Prostate gland (tissue), 2 donors: ENCODE measurements at regions not wholly inside any gene's neighbourhood (a gene's known extent, or its start where the extent isn't known, plus 50 kb on each side); places are given as distances from the start of the nearest gene placed in this dataset.

Experiments used
- DNase-seq: peaks from one replicate; pipeline ENCODE4 v3.0.0-alpha.2; 2019; ENCODE audit warnings: low spot score
- H3K27ac ChIP-seq, 2 donors: fragments of 200-600 bp; sonication (generic); 2 replicates each; pipeline ENCODE4 v1.5.1; 2017 to 2019
- H3K27me3 ChIP-seq: fragments of 200-600 bp; sonication (generic); replicated peaks from 2 replicates; pipeline ENCODE4 v1.5.1; 2019; ENCODE audit not compliant: insufficient read depth
- H3K36me3 ChIP-seq, 2 donors: fragments of 200-600 bp; sonication (generic); 1 replicate in 1 of 2; 2 replicates in 1 of 2; pipeline versions ENCODE4 v1.5.1 to v1.8.1; 2017 to 2019
- H3K4me1 ChIP-seq: fragments of 200-600 bp; sonication (generic); replicated peaks from 2 replicates; pipeline ENCODE4 v1.5.1; 2019
- H3K4me3 ChIP-seq, 2 donors: fragments of 200-600 bp; sonication (generic); 2 replicates each; pipeline ENCODE4 v1.5.1; 2017 to 2019
- H3K9me3 ChIP-seq: fragments of 200-600 bp; sonication (generic); 2 replicates; pipeline ENCODE4 v1.5.1; 2017
- CTCF ChIP-seq, 4 experiments: fragments of 200-600 bp in 2 of 4; fragments of 450-650 bp in 2 of 4; sonication (generic) in 2 of 4; IDR thresholded peaks; 1 replicate in 3 of 4; 2 replicates in 1 of 4; pipeline ENCODE4 v1.5.1; 2016 to 2019; ENCODE audit warnings: antibody characterized with exemption in 4 of 4, mild to moderate bottlenecking in 2 of 4, moderate library complexity in 2 of 4
- POLR2A ChIP-seq: fragments of 450-650 bp; IDR thresholded peaks from one replicate; pipeline ENCODE4 v1.6.1; 2016; ENCODE audit warnings: antibody characterized with exemption, mild to moderate bottlenecking
- POLR2AphosphoS5 ChIP-seq: sonication (generic); formaldehyde crosslinking; IDR thresholded peaks from one replicate; pipeline ENCODE4 v1.6.1; 2017; ENCODE audit warnings: antibody characterized with exemption
- WGBS: methylation state at CpG from one replicate; pipeline ENCODE4 v1.1.5; 2018; 5-methylcytosine and 5-hydroxymethylcytosine counted together
- intact Hi-C: fragments of 100-400 bp; cut with DNase I; formaldehyde crosslinking; loops from one replicate; pipeline ENCODE4 v1.14.2; 2022

- 84% methylated on average over 1 of the region's 1 CpG for WGBS
- Histone ChIP-seq H3K4me3 (no peak overlapping the region), H3K27me3 (no peaks in the 10 kb centered on the region), H3K27ac (no peak overlapping the region), H3K4me1 (no peaks in the 10 kb centered on the region), H3K36me3 (no peaks in the 10 kb centered on the region), H3K9me3 (no peaks in the 10 kb centered on the region)
- no peak for DNase-seq
- no peak for TF ChIP-seq POLR2AphosphoS5
- no peak for TF ChIP-seq CTCF (IDR thresholded peaks at IDR 0.05)
- TF ChIP-seq POLR2A: no peak
- intact Hi-C loops: no loop called here
Measured at GRCh38 chr18:1013951-1014350, 109.3 kb downstream of the ADCYAP1 start.

GRCh38 chr18:1014509-1014908, 109.8 kb downstream of the ADCYAP1 start:
- H3K36me3 ChIP-seq: no peaks in the 10 kb centered on the region
- no peak overlapping the region for H3K4me3 ChIP-seq
- no peaks in the 10 kb centered on the region for H3K9me3 ChIP-seq
- WGBS: 37% methylated on average over 6 of the region's 6 CpGs
- intact Hi-C loops: no loop called here
- DNase-seq: no peak
- H3K27me3 ChIP-seq: no peaks in the 10 kb centered on the region
- no peak overlapping the region for H3K27ac ChIP-seq
- H3K4me1 ChIP-seq: no peaks in the 10 kb centered on the region
- TF ChIP-seq POLR2AphosphoS5 (no peak), CTCF (IDR thresholded peaks at IDR 0.05) (no peak), POLR2A (no peak)

- Histone ChIP-seq H3K4me3 (no peak overlapping the region), H3K36me3 (no peaks in the 10 kb centered on the region), H3K27ac (no peak overlapping the region), H3K27me3 (no peaks in the 10 kb centered on the region), H3K9me3 (no peaks in the 10 kb centered on the region), H3K4me1 (no peaks in the 10 kb centered on the region)
- no peak for TF ChIP-seq POLR2AphosphoS5
- TF ChIP-seq POLR2A: no peak
- no peak for TF ChIP-seq CTCF (IDR thresholded peaks at IDR 0.05)
- no peak for DNase-seq
- intact Hi-C loops: no loop called here
Measured at GRCh38 chr18:1014951-1015624, 110.4 kb downstream of the ADCYAP1 start.

- TF ChIP-seq POLR2AphosphoS5 (no peak), POLR2A (no peak), CTCF (IDR thresholded peaks at IDR 0.05) (no peak)
- WGBS: 34% methylated on average over 2 of the region's 2 CpGs
- no peaks in the 10 kb centered on the region for H3K36me3 ChIP-seq
- no peak for DNase-seq
- intact Hi-C loops: no loop called here
- no peaks in the 10 kb centered on the region for H3K4me1 ChIP-seq
- H3K27me3 ChIP-seq: no peaks in the 10 kb centered on the region
- H3K4me3 ChIP-seq: no peak overlapping the region
- H3K27ac ChIP-seq: no peak overlapping the region
- H3K9me3 ChIP-seq: no peaks in the 10 kb centered on the region
Measured at GRCh38 chr18:1015777-1016176, 111.1 kb downstream of the ADCYAP1 start.
